ENCODE measurements at regions not wholly inside any gene's neighbourhood (a gene's known extent, or its start where the extent isn't known, plus 50 kb on each side); places are given as distances from the start of the nearest gene placed in this dataset.

GRCh38 chr7:37592366-37592765 is 91.2 kb upstream of the GPR141 start:
- Histone ChIP-seq H3K9me3 (ENCODE audit: low read length) (no peaks in the 10 kb centered on the region), H3K27me3 (ENCODE audit: insufficient read depth, low read length) (no peaks in the 10 kb centered on the region), H3K4me3 (ENCODE audit: low read depth, low read length, poor library complexity, severe bottlenecking) (no peak overlapping the region), H3K36me3 (ENCODE audit: insufficient read depth, low read length) (no peaks in the 10 kb centered on the region), H3F3A (ENCODE audit: insufficient read depth, low read length) (no peaks in the 10 kb centered on the region), H3K79me2 (ENCODE audit: insufficient read depth, low read length) (no peaks in the 10 kb centered on the region), H3K9ac (ENCODE audit: low read length) (no peak overlapping the region), H3K27ac (ENCODE audit: low read depth, low read length, poor library complexity, severe bottlenecking) (no peak overlapping the region), H3K4me1 (ENCODE audit: insufficient read depth, low read length, severe bottlenecking) (no peaks in the 10 kb centered on the region), H3K4me2 (ENCODE audit: low read length) (no peak overlapping the region), H4K20me1 (ENCODE audit: insufficient read depth, low read length) (no peaks in the 10 kb centered on the region), H2AFZ (ENCODE audit: low read length) (no peak overlapping the region), H3K9me2 (ENCODE audit: low read depth, low read length) (no peaks in the 10 kb centered on the region)
- no peak for TF ChIP-seq CTCF (IDR thresholded peaks at IDR 0.05; ENCODE audit: low read length)
- no peak for TF ChIP-seq EZH2 (IDR thresholded peaks at IDR 0.05; ENCODE audit: borderline replicate concordance, low read length)

- no peaks in the 10 kb centered on the region for H3F3A ChIP-seq (ENCODE audit: insufficient read depth, low read length)
- no peaks in the 10 kb centered on the region for H3K4me1 ChIP-seq (ENCODE audit: insufficient read depth, low read length, severe bottlenecking)
- H3K27me3 ChIP-seq (ENCODE audit: insufficient read depth, low read length) = no peaks in the 10 kb centered on the region
- no peaks in the 10 kb centered on the region for H3K79me2 ChIP-seq (ENCODE audit: insufficient read depth, low read length)
- TF ChIP-seq CTCF (IDR thresholded peaks at IDR 0.05; ENCODE audit: low read length) = no peak
- TF ChIP-seq EZH2 (IDR thresholded peaks at IDR 0.05; ENCODE audit: borderline replicate concordance, low read length) = no peak
- no peak overlapping the region for H3K4me2 ChIP-seq (ENCODE audit: low read length)
- no peaks in the 10 kb centered on the region for H3K9me2 ChIP-seq (ENCODE audit: low read depth, low read length)
- no peaks in the 10 kb centered on the region for H3K36me3 ChIP-seq (ENCODE audit: insufficient read depth, low read length)
- H2AFZ ChIP-seq (ENCODE audit: low read length) = no peak overlapping the region
- H3K27ac ChIP-seq (ENCODE audit: low read depth, low read length, poor library complexity, severe bottlenecking) = no peak overlapping the region
- no peak overlapping the region for H3K9ac ChIP-seq (ENCODE audit: low read length)
- no peaks in the 10 kb centered on the region for H4K20me1 ChIP-seq (ENCODE audit: insufficient read depth, low read length)
- no peaks in the 10 kb centered on the region for H3K9me3 ChIP-seq (ENCODE audit: low read length)
- no peak overlapping the region for H3K4me3 ChIP-seq (ENCODE audit: low read depth, low read length, poor library complexity, severe bottlenecking)
Observed at GRCh38 chr7:37594602-37595001, 89.0 kb upstream of the GPR141 start.

- no peak overlapping the region for H2AFZ ChIP-seq (ENCODE audit: low read length)
- H3K4me1 ChIP-seq (ENCODE audit: insufficient read depth, low read length, severe bottlenecking) = no peaks in the 10 kb centered on the region
- H3K36me3 ChIP-seq (ENCODE audit: insufficient read depth, low read length) = no peaks in the 10 kb centered on the region
- no peaks in the 10 kb centered on the region for H3F3A ChIP-seq (ENCODE audit: insufficient read depth, low read length)
- no peak overlapping the region for H3K9ac ChIP-seq (ENCODE audit: low read length)
- no peaks in the 10 kb centered on the region for H3K9me3 ChIP-seq (ENCODE audit: low read length)
- H3K4me3 ChIP-seq (ENCODE audit: low read depth, low read length, poor library complexity, severe bottlenecking) = no peak overlapping the region
- no peaks in the 10 kb centered on the region for H3K27me3 ChIP-seq (ENCODE audit: insufficient read depth, low read length)
- no peak overlapping the region for H3K4me2 ChIP-seq (ENCODE audit: low read length)
- TF ChIP-seq EZH2 (IDR thresholded peaks at IDR 0.05; ENCODE audit: borderline replicate concordance, low read length) (no peak), CTCF (IDR thresholded peaks at IDR 0.05; ENCODE audit: low read length) (no peak)
- no peaks in the 10 kb centered on the region for H3K9me2 ChIP-seq (ENCODE audit: low read depth, low read length)
- no peaks in the 10 kb centered on the region for H4K20me1 ChIP-seq (ENCODE audit: insufficient read depth, low read length)
- no peaks in the 10 kb centered on the region for H3K79me2 ChIP-seq (ENCODE audit: insufficient read depth, low read length)
- H3K27ac ChIP-seq (ENCODE audit: low read depth, low read length, poor library complexity, severe bottlenecking) = no peak overlapping the region
Observed at GRCh38 chr7:37598824-37599223, 84.7 kb upstream of the GPR141 start.
